ENCODE measurements at regions not wholly inside any gene's neighbourhood (a gene's known extent, or its start where the extent isn't known, plus 50 kb on each side); places are given as distances from the start of the nearest gene placed in this dataset.
"Not testable (repeated sequence)": the region's sequence is repeated elsewhere in the genome, so short reads cannot be mapped to it uniquely, and the experiment has no call there.

DNA sequence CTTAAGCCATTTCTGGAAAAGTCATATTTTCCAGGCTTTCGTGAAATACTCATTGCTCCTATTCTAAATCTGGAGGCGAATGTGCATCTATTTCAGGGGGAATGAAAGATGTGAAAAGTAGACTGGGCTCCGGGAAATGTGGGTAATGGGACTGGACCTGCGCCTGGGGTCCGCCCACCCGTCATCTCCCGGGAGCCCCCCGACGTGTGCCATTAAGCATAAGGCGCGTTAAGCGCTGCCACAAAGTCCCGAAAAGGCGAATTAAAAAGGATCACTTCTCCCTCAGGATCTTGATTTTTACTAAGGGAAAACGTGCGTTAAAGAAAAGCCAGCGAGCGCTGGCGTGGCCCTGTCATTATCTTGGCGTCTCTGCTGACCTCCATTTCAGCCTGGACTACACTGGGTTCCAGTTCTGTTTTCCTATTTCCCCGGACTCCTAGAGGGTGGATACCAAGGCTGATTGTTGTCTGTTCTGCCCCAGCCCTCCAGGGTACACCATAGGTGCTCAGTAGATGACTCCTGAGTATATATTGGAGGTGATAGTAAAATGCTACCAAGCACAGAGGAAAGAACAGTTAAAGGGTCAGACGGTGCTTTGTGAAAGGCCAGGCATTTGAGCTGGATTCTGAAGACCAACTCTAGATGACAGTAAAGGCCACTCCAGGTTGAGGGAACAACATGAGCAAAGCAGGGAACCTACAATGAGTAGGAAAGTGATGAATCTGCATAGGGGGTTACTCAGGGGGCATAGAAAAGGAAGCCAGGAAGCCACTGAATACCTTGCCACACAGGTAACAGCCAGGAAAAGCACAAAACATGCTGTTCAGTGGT lies 89.2 kb upstream of the ARID1B start:
- no peak for DNase-seq

DNA sequence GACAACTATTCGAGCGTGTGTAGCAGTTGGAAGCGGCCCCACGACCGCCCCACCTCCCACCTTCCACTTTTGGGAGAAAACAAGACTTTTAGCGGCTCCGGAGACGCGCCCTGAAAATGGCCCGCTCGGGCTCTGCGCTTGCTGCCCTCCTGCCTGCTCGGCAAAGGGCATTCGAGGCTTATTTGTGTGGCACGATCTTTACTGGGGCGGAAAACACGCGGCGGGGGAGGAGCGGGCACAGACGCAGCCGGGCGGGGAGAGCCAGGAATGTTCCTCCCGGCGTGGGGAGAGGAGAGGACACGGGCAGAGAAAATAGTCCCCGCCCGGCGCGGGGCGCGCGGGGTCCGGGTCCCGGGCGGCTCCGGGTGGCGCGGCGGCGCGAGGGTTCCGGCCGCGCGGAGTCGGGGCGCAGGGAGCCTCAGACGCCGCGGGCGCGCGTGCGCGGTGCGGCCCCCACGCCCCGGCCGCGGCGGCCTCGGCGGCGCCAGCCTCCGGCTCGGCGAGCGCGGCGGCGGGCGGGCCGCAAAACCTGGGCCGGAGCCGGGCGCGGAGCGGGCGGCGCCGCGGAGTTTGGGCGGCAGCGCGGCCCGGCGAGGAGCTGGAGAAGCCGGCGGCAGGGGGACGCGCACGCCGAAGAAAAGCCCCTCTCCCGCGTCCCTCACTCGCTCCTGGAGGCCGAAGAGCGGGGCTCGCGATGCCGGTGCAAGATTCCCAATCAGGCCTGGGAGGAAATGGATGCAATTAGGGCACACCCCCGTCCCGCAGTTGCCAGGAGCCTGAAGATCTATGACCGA lies 90.0 kb upstream of the ARID1B start:
- DNase-seq, result peak; percentile 75

DNA sequence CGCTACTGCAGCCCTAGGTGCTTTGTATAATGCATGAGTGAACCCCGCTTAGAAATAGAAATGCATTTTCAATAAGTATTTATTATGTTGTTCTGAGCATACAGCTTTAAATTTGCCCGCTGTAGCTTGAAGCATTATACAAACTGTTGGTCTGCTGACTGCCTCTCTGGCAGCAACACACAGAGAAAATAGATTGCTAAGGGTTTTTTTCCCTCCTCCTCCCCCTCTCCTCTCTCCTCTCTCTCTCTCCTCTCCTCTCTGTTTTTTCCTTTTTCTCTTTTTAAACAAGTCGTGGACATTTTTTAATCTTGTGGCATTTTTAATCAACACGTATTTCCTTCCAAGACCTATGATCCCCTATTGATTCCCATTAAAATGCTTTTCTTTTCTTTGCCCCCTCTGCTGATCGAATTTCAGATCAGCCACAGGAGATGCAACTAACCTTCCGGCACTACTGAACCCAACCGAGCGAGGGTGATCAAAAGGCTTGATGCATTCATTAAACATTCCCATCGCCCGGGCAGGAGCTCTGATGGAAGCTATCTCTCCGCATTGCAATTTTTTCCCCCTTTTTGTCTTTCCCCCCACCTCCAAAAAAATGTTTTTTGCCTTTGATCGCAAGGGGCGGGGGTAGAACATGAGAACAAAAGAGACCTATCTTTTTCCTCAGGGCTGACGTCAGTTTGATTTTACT lies 90.7 kb upstream of the ARID1B start:
- DNase-seq, result no peak

DNA sequence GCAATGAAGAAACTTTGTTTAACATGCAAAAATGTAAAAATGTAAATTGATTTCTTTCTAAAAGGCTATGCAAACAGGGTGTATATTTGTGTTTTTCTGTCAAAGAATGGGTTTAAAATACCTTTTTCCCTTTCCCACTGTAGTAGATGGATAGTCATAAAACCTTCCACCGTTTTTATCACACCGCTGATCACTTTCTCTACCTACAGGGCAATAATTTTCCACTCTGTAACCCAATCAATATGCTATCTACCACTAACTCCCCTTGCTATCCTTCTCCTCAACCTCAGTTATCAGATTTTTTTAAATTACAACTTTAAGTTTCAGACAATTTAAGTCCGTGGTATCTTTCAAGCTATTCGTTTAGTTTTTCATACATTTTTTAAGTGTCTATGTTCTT lies 91.4 kb upstream of the ARID1B start:
- no peak for DNase-seq

DNA sequence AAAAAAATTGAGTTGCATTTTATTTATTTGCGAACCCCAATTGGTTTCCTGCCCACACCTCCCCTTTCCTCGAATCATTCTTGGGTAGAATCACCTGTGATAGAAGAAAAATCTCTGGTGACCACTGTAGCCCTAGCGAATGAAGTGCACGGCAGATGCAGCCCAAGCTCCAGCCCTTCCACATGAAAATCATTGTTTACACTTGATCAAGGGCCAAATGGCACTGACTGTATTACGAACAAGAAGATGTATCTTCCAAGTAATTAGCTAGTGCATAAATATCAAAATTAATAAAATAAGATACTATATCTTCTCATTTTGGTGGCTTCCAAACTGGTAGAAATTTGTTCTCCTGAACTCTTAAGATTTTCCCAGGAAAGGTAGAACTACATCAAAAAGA lies 93.4 kb upstream of the ARID1B start:
- no peak for DNase-seq

DNA sequence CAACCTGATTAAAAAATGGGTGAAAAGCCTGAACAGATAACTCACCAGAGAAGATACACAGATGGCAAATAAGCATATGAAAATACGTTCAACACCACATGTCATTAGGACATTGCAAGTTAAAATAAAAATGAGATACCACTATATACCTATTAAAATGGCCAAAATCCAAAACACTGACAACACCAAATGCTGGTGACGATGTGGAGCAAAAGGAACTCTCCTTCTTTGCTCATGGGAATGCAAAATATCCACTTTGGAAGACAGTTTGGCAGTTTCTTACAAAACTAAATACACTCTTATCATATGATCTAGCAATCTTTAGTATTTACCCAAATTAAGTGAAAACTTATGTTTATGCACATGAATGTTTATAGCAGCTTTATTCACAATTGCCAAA lies 100.5 kb upstream of the ARID1B start:
- no peak for DNase-seq

DNA sequence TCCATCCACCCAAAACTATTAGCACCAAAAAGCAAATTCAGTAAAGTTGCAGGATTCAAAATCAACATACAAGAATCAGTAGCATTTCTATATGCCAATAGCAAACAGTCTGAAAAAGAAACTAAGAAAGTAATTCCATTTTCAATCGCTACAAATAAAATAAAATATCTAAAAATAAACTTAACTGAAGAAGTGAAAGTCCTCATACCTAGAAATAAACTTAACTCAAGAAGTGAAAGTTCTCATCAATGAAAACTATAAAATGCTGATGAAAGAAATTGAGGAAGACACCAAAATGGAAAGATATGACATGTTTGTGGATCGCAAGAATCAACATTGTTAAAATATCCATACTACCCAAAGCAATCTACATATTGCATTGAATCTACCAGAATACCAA lies 103.0 kb upstream of the ARID1B start:
- no peak for DNase-seq

DNA sequence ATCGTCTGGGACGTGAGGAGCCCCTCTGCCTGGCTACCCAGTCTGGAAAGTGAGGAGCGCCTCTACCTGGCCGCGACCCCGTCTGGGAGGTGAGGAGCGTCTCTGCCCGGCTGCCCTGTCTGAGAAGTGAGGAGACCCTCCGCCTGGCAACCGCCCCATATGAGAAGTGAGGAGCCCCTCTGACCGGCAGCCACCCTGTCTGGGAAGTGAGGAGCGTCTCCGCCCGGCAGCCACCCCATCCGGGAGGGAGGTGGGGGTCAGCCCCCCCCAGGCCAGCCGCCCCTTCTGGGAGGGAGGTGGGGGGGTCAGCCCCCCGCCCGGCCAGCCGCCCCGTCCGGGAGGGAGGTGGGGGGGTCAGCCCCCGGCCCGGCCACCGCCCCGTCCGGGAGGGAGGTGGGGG lies 107.1 kb upstream of the ARID1B start:
- not testable (repeated sequence) for DNase-seq

DNA sequence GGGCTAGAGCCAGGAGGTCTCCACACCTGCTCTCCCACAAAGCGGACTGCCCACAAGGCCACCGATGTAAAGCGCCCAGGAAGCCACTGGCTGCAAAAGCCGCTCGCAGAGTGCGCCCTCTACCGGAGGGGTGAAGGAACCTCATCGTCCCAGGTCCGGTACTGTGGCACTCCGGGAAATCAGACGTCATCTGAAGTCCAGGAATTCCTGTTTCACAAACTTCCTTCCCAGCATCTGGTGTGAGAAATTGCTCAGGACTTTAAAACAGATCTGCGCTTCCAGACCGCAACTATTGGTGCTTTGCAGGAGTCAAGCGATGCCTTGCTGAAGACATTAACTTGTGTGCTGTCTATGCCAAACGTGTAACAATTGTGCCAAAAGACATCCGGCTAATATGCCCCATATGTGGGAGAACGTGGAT lies 115.1 kb upstream of the ARID1B start:
- no peak for DNase-seq

DNA sequence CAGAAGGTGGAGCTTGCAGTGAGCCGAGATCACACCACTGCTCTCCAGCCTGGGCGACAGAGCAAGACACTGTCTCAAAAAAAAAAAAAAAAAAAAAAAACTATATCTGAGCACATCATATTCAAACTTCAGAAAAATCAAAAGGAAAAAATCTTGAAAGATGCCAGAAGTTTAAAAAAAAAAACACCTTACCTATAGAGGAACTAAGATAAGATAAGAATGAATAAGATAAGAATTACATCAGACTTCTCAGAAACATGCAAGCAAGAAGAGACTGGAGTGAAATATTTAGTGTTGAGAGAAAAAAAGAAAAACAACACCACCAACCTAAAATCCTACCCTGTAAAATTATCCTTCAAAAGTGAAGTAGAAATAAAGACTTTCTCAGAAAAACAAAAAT lies 116.8 kb upstream of the ARID1B start:
- no peak for DNase-seq

DNA sequence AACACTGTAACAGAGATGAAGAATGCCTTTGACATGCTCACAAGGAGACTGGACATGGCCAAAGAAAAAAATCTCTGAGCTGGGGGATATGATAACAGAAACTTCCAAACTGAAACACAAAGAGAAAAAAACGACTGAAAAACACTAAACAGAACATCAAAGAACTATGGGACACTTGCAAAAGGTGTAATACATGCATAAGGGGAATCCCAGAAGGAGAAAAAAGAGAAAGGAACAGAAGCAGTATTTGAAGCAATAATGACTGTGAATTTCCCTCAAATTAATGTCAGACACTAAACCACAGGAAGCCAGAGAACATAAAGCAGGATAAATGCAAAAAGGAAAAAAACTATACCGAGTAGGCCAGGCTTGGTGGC lies 117.4 kb upstream of the ARID1B start:
- DNase-seq, result no peak

DNA sequence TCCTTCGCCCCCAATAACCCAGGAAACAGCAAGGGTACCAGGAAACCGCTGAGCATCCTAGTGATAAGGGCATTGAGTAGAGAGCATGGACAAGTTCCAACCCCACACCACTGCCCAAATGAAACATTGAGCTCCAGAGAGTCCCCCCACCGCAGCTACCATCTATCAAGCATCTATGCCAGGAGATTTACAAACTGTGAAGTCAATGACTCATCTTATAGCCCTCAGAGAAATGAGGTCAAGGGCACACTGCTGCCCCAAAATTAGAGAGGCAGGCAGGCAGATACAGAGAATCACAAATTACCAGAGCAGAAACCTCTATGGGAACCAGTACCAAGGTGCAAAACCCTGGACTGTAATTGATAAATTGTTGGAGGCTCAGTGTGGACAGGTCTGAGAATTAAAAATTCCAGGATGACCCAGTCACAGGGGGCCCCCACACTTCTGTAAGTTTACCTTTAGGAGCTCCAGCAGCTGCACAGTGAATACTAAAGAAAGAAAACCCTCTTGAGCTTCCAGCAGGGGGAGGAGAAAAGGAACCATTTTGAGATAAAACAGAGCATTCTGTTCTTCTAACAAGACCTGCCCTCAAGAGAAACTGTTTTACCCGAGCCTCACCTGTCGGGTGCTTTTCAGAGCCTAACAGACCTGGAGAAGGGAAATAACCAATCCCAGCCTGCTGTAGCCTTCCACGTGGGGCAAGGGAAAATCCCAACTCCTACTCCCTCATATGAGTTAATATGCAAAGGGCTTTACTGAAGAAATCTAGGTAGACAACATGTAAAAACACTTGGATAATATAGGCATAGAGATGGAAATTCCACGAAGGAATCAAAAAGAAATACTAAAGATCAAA lies 118.0 kb upstream of the ARID1B start:
- DNase-seq, result no peak

DNA sequence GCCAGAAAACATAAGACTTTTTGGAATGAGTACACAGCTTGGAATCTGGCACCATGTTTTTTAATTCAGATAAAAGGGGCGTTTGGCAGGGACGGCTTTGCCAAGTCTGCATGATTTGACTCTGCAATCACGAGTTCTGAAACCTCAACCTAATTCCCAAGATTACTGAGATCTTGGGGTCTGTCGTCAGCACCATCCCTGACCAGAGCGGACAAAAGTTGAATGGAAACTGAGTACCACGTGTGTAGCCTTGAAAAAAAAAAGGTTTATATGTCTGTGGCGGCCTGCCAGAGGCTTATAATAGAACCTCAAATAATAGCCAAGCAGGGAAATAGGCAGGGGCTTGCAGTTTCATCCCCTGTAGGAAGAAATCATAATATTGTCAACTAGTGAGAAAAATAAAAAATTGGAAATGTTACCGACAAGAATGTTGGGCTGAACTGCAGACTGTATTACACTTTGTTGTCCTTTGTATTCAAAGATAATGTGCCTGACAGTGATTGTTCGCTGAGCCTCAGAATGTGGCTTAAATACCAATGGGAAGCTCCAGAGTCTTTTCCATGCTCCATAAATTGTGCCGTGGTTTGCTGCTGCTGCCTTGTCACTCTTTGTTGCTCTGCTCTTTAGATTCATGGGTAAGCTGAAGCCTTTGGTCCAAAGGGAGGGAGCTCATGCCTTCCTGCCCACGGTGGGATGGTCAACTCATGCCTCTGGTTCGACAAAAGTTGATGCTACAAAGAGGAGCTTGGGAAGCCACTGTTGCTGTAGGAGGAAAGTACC lies 118.8 kb upstream of the ARID1B start:
- peak; percentile 31 for DNase-seq

DNA sequence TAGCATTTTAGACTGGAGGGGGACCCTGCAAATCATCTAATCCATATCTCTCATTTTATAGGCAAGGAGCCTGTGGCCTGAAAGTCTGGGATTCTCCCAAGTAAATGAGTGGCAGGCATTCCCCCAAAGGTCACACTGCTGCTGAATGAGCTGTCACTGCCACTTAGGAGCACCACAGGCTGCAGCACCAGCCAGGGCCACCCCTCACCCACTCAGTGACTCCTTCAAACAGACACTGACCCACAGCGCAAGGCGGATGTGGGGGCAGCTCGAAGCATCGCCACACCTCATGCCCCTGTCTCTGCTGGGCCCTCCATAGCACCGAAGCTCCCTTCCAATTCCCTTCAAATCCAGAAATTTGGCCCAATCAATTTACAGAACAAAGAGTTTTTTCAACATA lies 119.9 kb upstream of the ARID1B start:
- no peak for DNase-seq

DNA sequence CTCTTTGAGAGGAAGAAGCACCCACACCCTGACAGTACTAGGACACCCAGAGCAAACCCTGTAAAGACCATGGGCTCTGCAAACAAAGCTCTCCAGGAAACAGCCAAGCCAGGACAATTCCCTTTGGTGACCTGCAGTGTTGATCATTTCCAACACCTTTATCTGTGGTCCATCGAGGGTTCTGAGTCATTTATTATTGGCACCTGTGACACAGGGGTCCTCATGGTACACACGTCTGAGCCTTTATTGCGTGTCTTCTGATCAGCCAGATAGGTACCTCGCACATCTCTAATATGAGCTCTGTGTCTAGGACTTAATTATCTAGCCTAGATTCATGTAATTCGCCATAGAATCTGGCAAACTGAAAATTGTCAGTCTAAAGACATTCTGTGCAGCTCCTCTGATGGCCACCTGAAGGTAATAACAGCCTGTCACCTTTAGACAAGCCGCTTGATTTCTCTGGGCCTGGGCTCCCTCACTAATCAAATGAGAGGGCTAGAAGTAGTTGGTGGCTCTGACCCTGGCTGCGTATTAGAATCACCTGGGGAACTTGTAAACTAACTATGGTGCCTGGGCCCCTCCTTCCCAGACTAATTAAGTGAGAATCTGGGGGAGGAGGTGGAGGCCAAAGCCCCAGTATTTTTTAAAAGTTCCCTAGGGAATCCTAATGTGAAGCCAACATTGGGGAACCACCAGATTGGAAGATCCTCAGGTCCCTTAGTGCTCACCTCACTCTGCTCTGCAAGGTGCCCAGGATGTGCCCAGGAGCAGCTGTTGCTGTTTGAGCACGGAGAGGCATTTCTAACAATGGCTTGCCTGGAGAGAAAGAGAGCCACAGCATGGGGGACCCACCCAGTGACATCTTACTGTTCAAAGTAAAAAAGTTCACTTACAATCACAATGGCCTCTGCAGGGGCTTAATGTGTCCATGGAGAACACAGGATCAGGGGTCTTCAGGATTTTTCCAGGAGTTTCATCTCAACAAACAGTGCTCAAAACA lies 122.0 kb upstream of the ARID1B start:
- no peak for DNase-seq

DNA sequence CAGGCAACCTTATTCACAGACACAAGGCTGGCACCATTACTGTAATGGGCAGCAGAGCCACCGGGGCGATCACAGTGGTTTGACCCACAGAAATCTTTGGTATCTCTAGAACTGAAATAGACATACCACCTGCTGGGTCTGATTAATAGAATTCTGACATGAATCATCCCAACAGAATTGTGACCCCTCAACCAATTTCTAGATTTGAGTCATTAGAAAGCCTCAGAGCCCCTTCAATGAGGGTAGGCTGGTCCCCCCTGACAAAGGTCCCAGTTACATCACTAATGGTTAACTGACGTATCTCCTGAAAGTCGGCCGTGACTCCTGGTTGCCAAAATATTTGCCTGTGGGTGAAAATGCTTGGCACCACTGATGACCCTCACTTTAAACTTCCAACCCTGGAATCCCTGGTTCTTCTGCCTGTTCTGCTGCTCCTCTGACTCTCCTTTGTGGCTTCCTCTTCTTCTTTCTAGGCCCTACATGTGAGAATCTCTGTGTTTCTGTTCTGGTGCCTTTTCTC lies 124.9 kb upstream of the ARID1B start:
- no peak for DNase-seq

DNA sequence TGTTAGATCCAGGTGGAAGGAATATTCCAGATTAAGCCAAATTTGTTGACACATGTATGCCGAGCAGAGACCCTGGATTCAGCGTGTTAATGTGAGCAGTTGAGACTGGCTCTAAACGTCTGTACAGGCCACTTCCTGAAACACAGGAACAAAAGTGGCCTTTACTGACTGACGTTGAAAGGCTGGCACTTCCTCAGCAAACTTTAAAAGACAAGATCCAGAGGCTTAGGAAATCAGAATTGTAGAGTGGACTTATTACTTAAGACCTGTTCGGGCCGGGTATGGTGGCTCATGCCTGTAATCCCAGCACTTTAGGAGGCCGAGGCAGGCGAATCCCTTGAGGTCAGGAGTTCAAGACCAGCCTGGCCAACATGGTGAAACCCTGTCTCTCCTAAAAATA lies 125.7 kb upstream of the ARID1B start:
- DNase-seq, result no peak

DNA sequence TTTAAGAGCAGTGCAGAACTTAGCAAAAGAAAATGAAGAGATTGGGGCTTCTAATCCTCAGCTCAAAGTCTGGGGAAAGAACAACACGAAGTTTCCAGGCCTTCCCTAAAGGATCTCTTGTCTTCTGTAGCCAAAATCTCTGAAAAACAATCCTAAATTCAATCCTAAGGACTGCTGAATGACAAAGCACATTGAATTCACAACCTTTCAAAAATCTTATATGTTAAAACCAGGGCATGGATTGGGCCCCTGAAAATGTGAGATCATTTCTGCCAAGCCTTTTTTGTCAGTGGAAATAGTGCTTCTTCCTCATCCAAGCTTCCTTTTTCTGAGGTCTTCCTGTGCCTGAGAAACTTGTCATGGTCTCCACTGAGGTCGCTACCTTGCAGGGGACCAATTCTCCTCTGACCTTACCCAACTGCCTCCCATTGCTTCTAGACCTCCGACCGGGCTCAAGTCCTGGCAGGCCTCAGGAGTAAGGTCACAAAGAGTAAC lies 126.2 kb upstream of the ARID1B start:
- DNase-seq, result no peak

DNA sequence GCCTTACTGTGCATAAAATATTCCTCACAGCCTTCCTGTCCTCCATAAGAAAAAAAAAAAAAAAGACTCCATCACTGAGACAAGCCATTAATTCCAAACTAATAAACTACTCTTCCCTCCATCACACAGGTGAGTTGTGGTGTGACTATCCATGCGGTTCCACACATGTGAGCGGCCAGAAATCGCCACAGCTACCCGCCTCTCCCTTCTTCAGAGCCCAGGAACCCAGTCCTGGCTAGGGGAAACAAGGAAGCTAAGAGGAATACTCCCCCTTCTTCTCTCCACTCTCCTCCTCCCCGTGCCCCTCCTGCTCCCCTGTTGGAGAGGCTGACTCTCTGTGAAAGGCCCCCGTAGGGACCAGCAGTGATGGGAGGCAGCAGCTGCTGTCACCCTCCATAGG lies 128.6 kb upstream of the ARID1B start:
- DNase-seq, result no peak

DNA sequence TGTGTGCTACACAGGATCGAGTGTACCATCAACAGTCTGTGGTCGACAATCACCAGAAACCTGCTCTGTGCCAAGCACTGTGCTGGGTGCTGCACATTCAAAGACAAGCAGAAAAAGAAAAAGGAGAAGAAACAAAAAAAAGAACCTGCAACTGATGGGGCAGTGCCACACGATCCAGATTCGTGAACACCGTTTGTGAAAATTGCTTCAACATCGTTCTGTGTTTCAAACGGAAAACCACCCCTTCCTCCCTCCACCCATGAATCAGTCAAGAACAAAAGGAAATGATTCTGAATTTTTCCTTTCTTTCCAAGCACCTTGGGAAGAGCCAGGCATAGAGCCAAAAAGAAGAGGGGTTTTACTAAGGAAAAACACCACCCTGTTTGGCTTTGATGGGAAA lies 129.2 kb upstream of the ARID1B start:
- no peak for DNase-seq
